ENCODE measurements at regions not wholly inside any gene's neighbourhood (a gene's known extent, or its start where the extent isn't known, plus 50 kb on each side); places are given as distances from the start of the nearest gene placed in this dataset.

GRCh38 chr11:130689222-130689908 is 226.9 kb downstream of the SNX19 start:
- no peak for TF ChIP-seq CTCF (IDR thresholded peaks at IDR 0.05)
- TF ChIP-seq POLR2A (IDR thresholded peaks at IDR 0.05): no peak
